Skeletal muscle cell (primary cell): ENCODE measurements at regions not wholly inside any gene's neighbourhood (a gene's known extent, or its start where the extent isn't known, plus 50 kb on each side); places are given as distances from the start of the nearest gene placed in this dataset.
"Not testable (repeated sequence)": the region's sequence is repeated elsewhere in the genome, so short reads cannot be mapped to it uniquely, and the experiment has no call there.

Source experiments
- DNase-seq: peaks from one replicate; pipeline ENCODE4 v3.0.0-alpha.2; 2010; ENCODE audit warnings: low read depth
- H3K4me3 ChIP-seq: 2 replicates; pipeline ENCODE4 v1.5.1; 2011; ENCODE audit warnings: low read depth, mild to moderate bottlenecking, control low read depth, low read length, moderate library complexity

GRCh38 chr4:114386637-114387233, 211.9 kb upstream of the UGT8 start:
- H3K4me3 ChIP-seq = no peak overlapping the region
- no peak for DNase-seq

GRCh38 chr4:114389070-114389685, 209.4 kb upstream of the UGT8 start:
- H3K4me3 ChIP-seq = no peak overlapping the region
- DNase-seq = no peak

GRCh38 chr4:114393295-114394038, 205.1 kb upstream of the UGT8 start:
- DNase-seq = no peak
- no peak overlapping the region for H3K4me3 ChIP-seq

- H3K4me3 ChIP-seq = no peak overlapping the region
- no peak for DNase-seq
Observed at GRCh38 chr4:114396808-114397207, 201.8 kb upstream of the UGT8 start.

- DNase-seq = no peak
- no peak overlapping the region for H3K4me3 ChIP-seq
Observed at GRCh38 chr4:114398410-114398809, 200.2 kb upstream of the UGT8 start.

- DNase-seq = no peak
- H3K4me3 ChIP-seq = no peak overlapping the region
Observed at GRCh38 chr4:114399105-114399504, 199.5 kb upstream of the UGT8 start.

- no peak for DNase-seq
- H3K4me3 ChIP-seq = no peak overlapping the region
Observed at GRCh38 chr4:114400531-114400930, 198.1 kb upstream of the UGT8 start.

- no peak for DNase-seq
Observed at GRCh38 chr4:114401483-114401882, 197.1 kb upstream of the UGT8 start.

GRCh38 chr4:114417214-114417613, 181.4 kb upstream of the UGT8 start:
- no peak overlapping the region for H3K4me3 ChIP-seq
- no peak for DNase-seq

More at GRCh38 chr4:114401483-114401882, 197.1 kb upstream of the UGT8 start:
- H3K4me3 ChIP-seq = no peak overlapping the region

- no peak for DNase-seq
- no peak overlapping the region for H3K4me3 ChIP-seq
Observed at GRCh38 chr4:114420069-114420468, 178.5 kb upstream of the UGT8 start.

- H3K4me3 ChIP-seq = no peak overlapping the region
- DNase-seq = no peak
Observed at GRCh38 chr4:114423582-114423981, 175.0 kb upstream of the UGT8 start.

GRCh38 chr4:114435116-114435515, 163.5 kb upstream of the UGT8 start:
- H3K4me3 ChIP-seq = no peak overlapping the region
- no peak for DNase-seq

- no peak for DNase-seq
- no peak overlapping the region for H3K4me3 ChIP-seq
Observed at GRCh38 chr4:114442856-114443255, 155.8 kb upstream of the UGT8 start.

- no peak for DNase-seq
Observed at GRCh38 chr4:114444211-114444610, 154.4 kb upstream of the UGT8 start.

GRCh38 chr4:114447963-114448516, 150.6 kb upstream of the UGT8 start:
- DNase-seq, H3K4me3 ChIP-seq: not testable (repeated sequence)

More at GRCh38 chr4:114444211-114444610, 154.4 kb upstream of the UGT8 start:
- H3K4me3 ChIP-seq = no peak overlapping the region

GRCh38 chr4:114458728-114459127, 139.9 kb upstream of the UGT8 start:
- H3K4me3 ChIP-seq = no peak overlapping the region
- no peak for DNase-seq

GRCh38 chr4:114464726-114465272, 133.8 kb upstream of the UGT8 start:
- DNase-seq = no peak
- no peak overlapping the region for H3K4me3 ChIP-seq

GRCh38 chr4:114465766-114466165, 132.8 kb upstream of the UGT8 start:
- no peak for DNase-seq
- no peak overlapping the region for H3K4me3 ChIP-seq

- no peak for DNase-seq
- H3K4me3 ChIP-seq = no peak overlapping the region
Observed at GRCh38 chr4:114466299-114466698, 132.3 kb upstream of the UGT8 start.
